H9 (cell line): ENCODE measurements at regions not wholly inside any gene's neighbourhood (a gene's known extent, or its start where the extent isn't known, plus 50 kb on each side); places are given as distances from the start of the nearest gene placed in this dataset.
A peak's percentile ranks its signal among the peaks of the same experiment; 100 is the strongest.

Experiments used
- DNase-seq: peaks from one replicate; pipeline ENCODE4 v3.0.0-alpha.2; 2017
- H2AFZ ChIP-seq: one replicate; pipeline ENCODE4 v1.6.1; 2013; ENCODE audit warnings: mild to moderate bottlenecking, low read length, control low read depth, moderate library complexity
- H2AK5ac ChIP-seq: 2 replicates; pipeline ENCODE4 v1.6.1; 2013; ENCODE audit warnings: low read length, control low read depth, mixed read lengths; ENCODE audit not compliant: insufficient read length
- H2BK120ac ChIP-seq: one replicate; pipeline ENCODE4 v1.6.1; 2013; ENCODE audit warnings: low read depth, mild to moderate bottlenecking, low read length, control low read depth, inconsistent platforms; ENCODE audit not compliant: poor library complexity, severe bottlenecking
- H2BK12ac ChIP-seq: 2 replicates; pipeline ENCODE4 v1.6.1; 2013; ENCODE audit warnings: low read length, control low read depth, mixed read lengths, low read depth; ENCODE audit not compliant: insufficient read length
- H2BK15ac ChIP-seq: 2 replicates; pipeline ENCODE4 v1.6.1; 2013; ENCODE audit warnings: low read depth, low read length, control low read depth
- H2BK20ac ChIP-seq: one replicate; pipeline ENCODE4 v1.6.1; 2013; ENCODE audit warnings: low read depth, mild to moderate bottlenecking, low read length, control low read depth, inconsistent platforms; ENCODE audit not compliant: poor library complexity, severe bottlenecking
- H2BK5ac ChIP-seq: 2 replicates; pipeline ENCODE4 v1.6.1; 2013; ENCODE audit warnings: low read length, control low read depth, mixed read lengths; ENCODE audit not compliant: insufficient read length
- H3K14ac ChIP-seq: 2 replicates; pipeline ENCODE4 v1.6.1; 2013; ENCODE audit warnings: low read length, control low read depth; ENCODE audit not compliant: insufficient read depth
- H3K18ac ChIP-seq: 2 replicates; pipeline ENCODE4 v1.6.1; 2013; ENCODE audit warnings: low read depth, mild to moderate bottlenecking, mixed read lengths, low read length, control low read depth; ENCODE audit not compliant: insufficient read length
- H3K23ac ChIP-seq: 2 replicates; pipeline ENCODE4 v1.6.1; 2013; ENCODE audit warnings: low read length, control low read depth, mixed read lengths, low read depth; ENCODE audit not compliant: insufficient read length
- H3K23me2 ChIP-seq: 2 replicates; pipeline ENCODE4 v1.6.1; 2013; ENCODE audit warnings: low read depth, mild to moderate bottlenecking, mixed read lengths, low read length, control low read depth; ENCODE audit not compliant: insufficient read length, poor library complexity, severe bottlenecking
- H3K27ac ChIP-seq: 2 replicates; pipeline ENCODE4 v1.5.1; 2013; ENCODE audit warnings: low read length, control low read depth, mixed read lengths, low read depth; ENCODE audit not compliant: insufficient read length
- H3K27me3 ChIP-seq: 2 replicates; pipeline ENCODE4 v1.6.1; 2013; ENCODE audit warnings: low read length, control low read depth, inconsistent platforms; ENCODE audit not compliant: insufficient read depth
- H3K4ac ChIP-seq: 2 replicates; pipeline ENCODE4 v1.6.1; 2013; ENCODE audit warnings: low read depth, mild to moderate bottlenecking, control low read depth, inconsistent platforms, low read length, moderate library complexity
- H3K4me1 ChIP-seq: 2 replicates; pipeline ENCODE4 v1.6.1; 2013; ENCODE audit warnings: low read length, control low read depth, inconsistent platforms; ENCODE audit not compliant: insufficient read depth
- H3K4me2 ChIP-seq: 2 replicates; pipeline ENCODE4 v1.6.1; 2013; ENCODE audit warnings: low read length, control low read depth, mixed read lengths; ENCODE audit not compliant: insufficient read length, insufficient read depth
- H3K56ac ChIP-seq: 2 replicates; pipeline ENCODE4 v1.6.1; 2013; ENCODE audit warnings: low read depth, mild to moderate bottlenecking, mixed read lengths, low read length, control low read depth; ENCODE audit not compliant: insufficient read length
- H3K79me1 ChIP-seq: 2 replicates; pipeline ENCODE4 v1.6.1; 2013; ENCODE audit warnings: low read depth, mild to moderate bottlenecking, moderate library complexity, low read length, control low read depth, inconsistent platforms; ENCODE audit not compliant: insufficient read depth, poor library complexity, severe bottlenecking
- H3K79me2 ChIP-seq: 2 replicates; pipeline ENCODE4 v1.6.1; 2013; ENCODE audit warnings: low read length, control low read depth, inconsistent platforms; ENCODE audit not compliant: insufficient read depth
- H3K9ac ChIP-seq: 2 replicates; pipeline ENCODE4 v1.6.1; 2013; ENCODE audit warnings: low read length, control low read depth, mixed read lengths; ENCODE audit not compliant: insufficient read length; ENCODE audit errors: extremely low read depth
- H3K9me3 ChIP-seq: one replicate; pipeline ENCODE4 v1.6.1; 2013; ENCODE audit warnings: low read depth, low read length, inconsistent platforms; ENCODE audit not compliant: control insufficient read depth
- H3T11ph ChIP-seq: one replicate; pipeline ENCODE4 v1.6.1; 2013; ENCODE audit warnings: mild to moderate bottlenecking, low read length, control low read depth, inconsistent platforms
- H4K20me1 ChIP-seq: one replicate; pipeline ENCODE4 v1.6.1; 2013; ENCODE audit not compliant: control insufficient read depth, insufficient read length, insufficient read depth
- H4K5ac ChIP-seq: 2 replicates; pipeline ENCODE4 v1.6.1; 2013; ENCODE audit warnings: low read depth, mild to moderate bottlenecking, mixed read lengths, low read length, control low read depth; ENCODE audit not compliant: insufficient read length
- H4K8ac ChIP-seq: replicated peaks from 2 replicates; pipeline ENCODE4 v1.6.1; 2013; ENCODE audit warnings: low read length, control low read depth, mixed read lengths, low read depth; ENCODE audit not compliant: insufficient read length
- H4K91ac ChIP-seq: 2 replicates; pipeline ENCODE4 v1.6.1; 2013; ENCODE audit warnings: low read depth, mild to moderate bottlenecking, moderate library complexity, mixed read lengths, low read length, control low read depth; ENCODE audit not compliant: insufficient read length
- H3K27ac Mint-ChIP-seq, 3 experiments: 2 replicates in 2 of 3; 3 replicates in 1 of 3; pipeline ENCODE4 v1.8.0; 2020 to 2021; ENCODE audit warnings: mixed read lengths in 3 of 3, mild to moderate bottlenecking in 1 of 3, moderate library complexity in 1 of 3
- H3K27me3 Mint-ChIP-seq: 2 replicates; pipeline ENCODE4 v1.8.0; 2021; ENCODE audit warnings: low read depth, mild to moderate bottlenecking, moderate library complexity, mixed read lengths
- H3K36me3 Mint-ChIP-seq, 3 experiments: 2 replicates in 2 of 3; 3 replicates in 1 of 3; pipeline ENCODE4 v1.8.0; 2020 to 2021; ENCODE audit warnings: low read depth in 3 of 3, mixed read lengths in 3 of 3; ENCODE audit not compliant: insufficient read depth in 1 of 3
- H3K4me1 Mint-ChIP-seq, 2 experiments: 2 replicates each; pipeline ENCODE4 v1.8.0; 2020; ENCODE audit warnings: mixed read lengths in 2 of 2
- H3K4me3 Mint-ChIP-seq, 2 experiments: 2 replicates in 1 of 2; 3 replicates in 1 of 2; pipeline ENCODE4 v1.8.0; 2020 to 2021; ENCODE audit warnings: mild to moderate bottlenecking in 2 of 2, mixed read lengths in 2 of 2, moderate library complexity in 1 of 2
- H3K9me3 Mint-ChIP-seq, 2 experiments: 2 replicates in 1 of 2; 3 replicates in 1 of 2; pipeline ENCODE4 v1.8.0; 2020; ENCODE audit warnings: mild to moderate bottlenecking in 2 of 2, mixed read lengths in 2 of 2, moderate library complexity in 1 of 2
- CTCF ChIP-seq: fragments of 200-600 bp; sonication (generic); conservative IDR thresholded peaks from 3 replicates; pipeline ENCODE4 v1.8.0; 2021; ENCODE audit warnings: antibody characterized with exemption, mild to moderate bottlenecking
- WGBS: extraction: QIAGEN DNeasy Blood & Tissue Kit; methylation state at CpG from one replicate; pipeline ENCODE4 v1.1.7; 2013; ENCODE audit warnings: missing lambda C conversion rate, low lambda C conversion rate, mixed read lengths; ENCODE audit not compliant: insufficient read length; ENCODE audit errors: extremely low coverage; 5-methylcytosine and 5-hydroxymethylcytosine counted together

- H3K27ac ChIP-seq: no peak overlapping the region
- no peak overlapping the region for H2BK5ac ChIP-seq
- H4K5ac ChIP-seq: no peak overlapping the region
- Mint-ChIP-seq H3K9me3 (peaks cover 22 to 23% of the 10 kb centered on the region in 2 experiments), H3K4me3 (no peak overlapping the region), H3K27me3 (no peaks in the 10 kb centered on the region; the same call in 1 of the 2 replicates), H3K4me1 (peaks cover 53 to 54% of the 10 kb centered on the region in 2 experiments), H3K36me3 (peaks cover 15 to 40% (median 17%) of the 10 kb centered on the region in 3 experiments), H3K27ac (peak overlapping the region in 1 of 3 experiments; percentile 3; a peak in 2 of 7 replicates)
- no peaks in the 10 kb centered on the region for H3K27me3 ChIP-seq
- H3K79me1 ChIP-seq: no peaks in the 10 kb centered on the region
- H3K14ac ChIP-seq: no peak overlapping the region
- no peak overlapping the region for H2BK15ac ChIP-seq
- H2BK20ac ChIP-seq: no peak overlapping the region
- no peak overlapping the region for H3K4me2 ChIP-seq
- no peak overlapping the region for H3K18ac ChIP-seq
- H4K91ac ChIP-seq: no peak overlapping the region
- no peaks in the 10 kb centered on the region for H4K20me1 ChIP-seq
- H4K8ac ChIP-seq: no peak overlapping the region
- H2BK12ac ChIP-seq: no peak overlapping the region
- no peak for TF ChIP-seq CTCF
- peaks cover 6% of the 10 kb centered on the region; the same call in 1 of the 2 replicates for H3K4me1 ChIP-seq
- DNase-seq: no peak
- H3K56ac ChIP-seq: no peak overlapping the region
- H3K23ac ChIP-seq: no peak overlapping the region
- H3K9me3 ChIP-seq: no peaks in the 10 kb centered on the region
- H2AFZ ChIP-seq: no peak overlapping the region
- H3T11ph ChIP-seq: no peak overlapping the region
- H3K79me2 ChIP-seq: no peaks in the 10 kb centered on the region
- no peak overlapping the region for H3K9ac ChIP-seq
- no peak overlapping the region for H2BK120ac ChIP-seq
- H3K23me2 ChIP-seq: no peaks in the 10 kb centered on the region
- H3K4ac ChIP-seq: no peak overlapping the region
- no peak overlapping the region for H2AK5ac ChIP-seq
- WGBS: no CpG with 5 or more reads among the region's 3 CpGs
Measured at GRCh38 chr4:128688033-128688721, 121.3 kb upstream of the JADE1 start.
